ENCODE measurements at regions not wholly inside any gene's neighbourhood (a gene's known extent, or its start where the extent isn't known, plus 50 kb on each side); places are given as distances from the start of the nearest gene placed in this dataset.

- no peak for TF ChIP-seq ZNF407 (IDR thresholded peaks at IDR 0.05; ENCODE audit: low read depth)
- no peak for TF ChIP-seq CBX5 (IDR thresholded peaks at IDR 0.05; ENCODE audit: borderline replicate concordance, low read depth)
- no peak for TF ChIP-seq PKNOX1 (IDR thresholded peaks at IDR 0.05)
- TF ChIP-seq MCM2 (IDR thresholded peaks at IDR 0.05; ENCODE audit: low read depth) = no peak
- no peak for TF ChIP-seq ZBTB34 (CRISPR knock-in tag; IDR thresholded peaks at IDR 0.05)
Measured at GRCh38 chr3:19030522-19030839, 117.8 kb upstream of the KCNH8 start (continued).

Data from K562 (cell line).